Activated B cell treated with CpG ODN at 0.5 μM for 24 hours (primary cell): ENCODE measurements at regions not wholly inside any gene's neighbourhood (a gene's known extent, or its start where the extent isn't known, plus 50 kb on each side); places are given as distances from the start of the nearest gene placed in this dataset.
"Not testable (repeated sequence)": the region's sequence is repeated elsewhere in the genome, so short reads cannot be mapped to it uniquely, and the experiment has no call there.

Source experiments
- ATAC-seq: fragments of 200-7000 bp; cut with Tn5 transposase; one replicate; pipeline ENCODE4 v1.10.0; 2021; ENCODE audit warnings: low read depth, mild to moderate bottlenecking, moderate library complexity
- CTCF ChIA-PET: fragments of 350-600 bp; sonication (Branson Sonifier 250); formaldehyde crosslinking; loops from one replicate; lab custom pipeline; 2021; ENCODE audit warnings: antibody characterized with exemption; lab: Charles Lee
- POLR2A ChIA-PET: fragments of 350-600 bp; sonication (Branson Sonifier 250); formaldehyde crosslinking; loops from one replicate; lab custom pipeline; 2021; ENCODE audit warnings: antibody characterized with exemption; lab: Charles Lee
- DNase-seq: peaks from one replicate; pipeline ENCODE4 v3.0.0; 2022
- H3K27ac Mint-ChIP-seq: one replicate; pipeline ENCODE4 v1.8.0; 2020; ENCODE audit warnings: mixed read lengths
- H3K27me3 Mint-ChIP-seq: one replicate; pipeline ENCODE4 v1.8.0; 2021; ENCODE audit warnings: mixed read lengths
- H3K36me3 Mint-ChIP-seq: one replicate; pipeline ENCODE4 v1.8.0; 2021; ENCODE audit warnings: low read depth, mixed read lengths
- H3K4me1 Mint-ChIP-seq: one replicate; pipeline ENCODE4 v1.8.0; 2021; ENCODE audit warnings: mixed read lengths
- H3K4me3 Mint-ChIP-seq: one replicate; pipeline ENCODE4 v1.8.0; 2020; ENCODE audit warnings: mild to moderate bottlenecking, mixed read lengths
- H3K9me3 Mint-ChIP-seq: one replicate; pipeline ENCODE4 v1.8.0; 2020; ENCODE audit warnings: mixed read lengths
- CTCF ChIP-seq: fragments of 200-600 bp; IDR thresholded peaks from one replicate; pipeline ENCODE4 v1.8.0; 2022; ENCODE audit warnings: antibody characterized with exemption, mild to moderate bottlenecking
- intact Hi-C: fragments of 100-400 bp; cut with micrococcal nuclease; formaldehyde crosslinking; loops from one replicate; pipeline ENCODE4 v1.15.1; 2024

- DNase-seq (no peak), ATAC-seq (no peak)
- H3K36me3 Mint-ChIP-seq: no peaks in the 10 kb centered on the region
- ChIA-PET POLR2A (no interaction called here), CTCF (no interaction called here)
- no peak overlapping the region for H3K4me3 Mint-ChIP-seq
- no peaks in the 10 kb centered on the region for H3K9me3 Mint-ChIP-seq
- no peaks in the 10 kb centered on the region for H3K27me3 Mint-ChIP-seq
- TF ChIP-seq CTCF: no peak
- H3K27ac Mint-ChIP-seq: no peak overlapping the region
- intact Hi-C loops: no loop called here
- H3K4me1 Mint-ChIP-seq: no peaks in the 10 kb centered on the region
Observed at GRCh38 chr3:109396806-109397205, 59.5 kb upstream of the DPPA4 start.

- DNase-seq, H3K9me3 Mint-ChIP-seq, H3K27ac Mint-ChIP-seq, H3K27me3 Mint-ChIP-seq, H3K4me3 Mint-ChIP-seq, H3K36me3 Mint-ChIP-seq, CTCF ChIA-PET, intact Hi-C loops, H3K4me1 Mint-ChIP-seq, POLR2A ChIA-PET, ATAC-seq: not testable (repeated sequence)
Observed at GRCh38 chr3:109393728-109394127, 56.4 kb upstream of the DPPA4 start.

DNA sequence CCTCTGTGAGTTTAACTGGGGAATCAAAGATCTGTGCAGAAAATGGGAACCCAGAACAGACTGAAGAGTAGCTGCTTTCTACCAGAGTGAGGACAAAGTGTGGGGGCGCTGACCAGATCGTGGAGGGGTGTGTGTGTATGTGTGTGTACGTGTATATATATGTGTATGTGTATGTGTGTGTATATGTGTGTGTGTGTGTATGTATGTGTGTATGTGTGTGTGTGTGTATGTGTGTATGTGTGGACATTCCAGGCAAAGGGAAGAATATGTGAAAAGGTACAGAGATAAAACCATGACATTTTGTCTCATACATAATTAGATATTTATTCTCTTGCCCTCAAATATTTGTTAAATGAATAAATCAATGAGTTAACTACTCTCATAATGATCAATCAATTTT lies 54.9 kb upstream of the DPPA4 start:
- intact Hi-C loops: no loop called here
- no peaks in the 10 kb centered on the region for H3K36me3 Mint-ChIP-seq
- POLR2A ChIA-PET: no interaction called here
- no peak for TF ChIP-seq CTCF
- H3K4me1 Mint-ChIP-seq: no peaks in the 10 kb centered on the region
- no peaks in the 10 kb centered on the region for H3K9me3 Mint-ChIP-seq
- no peak overlapping the region for H3K27ac Mint-ChIP-seq
- ATAC-seq: no peak
- no peaks in the 10 kb centered on the region for H3K27me3 Mint-ChIP-seq
- CTCF ChIA-PET: no interaction called here
- no peak for DNase-seq
- no peak overlapping the region for H3K4me3 Mint-ChIP-seq

GRCh38 chr3:109387621-109388020 lies 50.3 kb upstream of the DPPA4 start:
- Mint-ChIP-seq H3K4me3 (no peak overlapping the region), H3K9me3 (no peaks in the 10 kb centered on the region), H3K27me3 (no peaks in the 10 kb centered on the region), H3K4me1 (no peaks in the 10 kb centered on the region), H3K27ac (no peak overlapping the region), H3K36me3 (no peaks in the 10 kb centered on the region)
- TF ChIP-seq CTCF: no peak
- ChIA-PET POLR2A (no interaction called here), CTCF (no interaction called here)
- no peak for ATAC-seq
- intact Hi-C loops: no loop called here
- DNase-seq: no peak

DNA sequence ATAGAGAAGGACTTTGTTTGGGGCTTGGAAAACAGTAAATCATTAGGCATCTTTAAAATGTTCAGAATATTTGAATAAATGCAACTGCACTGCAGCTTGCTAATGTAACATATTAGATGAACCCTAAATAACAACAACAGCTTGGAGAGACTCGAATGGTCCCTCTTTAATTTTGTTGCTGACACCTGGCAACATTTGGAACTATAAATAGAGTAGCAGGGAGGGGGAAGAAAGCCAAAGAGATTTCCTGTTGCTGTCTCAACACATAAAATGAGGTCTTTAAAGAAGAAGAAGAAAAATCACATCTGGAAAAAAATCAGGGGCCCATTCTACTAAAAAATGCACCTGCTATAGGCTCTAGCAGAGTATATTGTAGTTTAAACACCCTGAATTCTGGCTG lies 49.9 kb upstream of the DPPA4 start:
- Mint-ChIP-seq H3K9me3 (no peaks in the 10 kb centered on the region), H3K4me1 (no peaks in the 10 kb centered on the region), H3K27ac (no peak overlapping the region), H3K4me3 (no peak overlapping the region), H3K27me3 (no peaks in the 10 kb centered on the region), H3K36me3 (no peaks in the 10 kb centered on the region)
- ChIA-PET POLR2A (no interaction called here), CTCF (no interaction called here)
- DNase-seq: no peak
- TF ChIP-seq CTCF: no peak
- intact Hi-C loops: no loop called here
- ATAC-seq: no peak
